Activated CD8-positive, alpha-beta memory T cell treated with anti-CD3 and anti-CD28 coated beads, Interleukin-2, amount 50 U/mL, for 24 hours (primary cell): ENCODE measurements at regions not wholly inside any gene's neighbourhood (a gene's known extent, or its start where the extent isn't known, plus 50 kb on each side); places are given as distances from the start of the nearest gene placed in this dataset.

Source experiments
- DNase-seq: peaks from one replicate; pipeline ENCODE4 v3.0.0-alpha.2; 2020; ENCODE audit errors: extremely low read depth

DNA sequence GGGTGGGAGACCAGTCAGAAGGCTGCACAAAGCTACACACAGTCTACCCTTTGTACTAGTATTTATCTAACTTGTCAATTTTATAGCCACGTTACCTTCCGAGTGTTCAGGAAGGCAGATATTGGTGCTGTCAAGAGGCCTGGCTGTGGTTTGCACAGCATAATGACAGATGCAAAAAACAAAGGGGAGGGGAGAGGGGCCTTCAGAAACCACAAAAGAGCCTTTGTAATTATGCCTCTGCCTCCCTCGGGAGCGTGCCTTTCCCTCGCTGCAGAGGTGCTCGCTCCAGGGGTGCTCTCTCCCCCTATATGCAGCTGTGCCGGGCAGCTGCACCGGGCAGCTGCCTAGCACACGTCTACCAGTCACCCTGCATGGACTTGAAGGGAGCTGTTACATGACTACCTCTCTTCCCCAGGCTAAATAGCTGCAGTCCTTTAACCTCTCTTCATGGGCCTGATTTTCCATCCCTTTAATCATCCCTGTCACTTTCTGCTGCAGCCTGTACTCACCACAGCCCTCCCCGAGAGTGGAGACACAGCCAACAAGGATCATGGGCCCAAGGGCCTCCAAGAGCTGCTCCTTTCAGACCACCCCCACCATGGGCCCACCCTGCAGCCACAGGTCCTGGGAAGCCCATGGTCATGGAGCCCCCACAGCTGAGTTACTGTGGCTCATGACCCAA, 168.4 kb upstream of the PKDCC start:
- no peak for DNase-seq

DNA sequence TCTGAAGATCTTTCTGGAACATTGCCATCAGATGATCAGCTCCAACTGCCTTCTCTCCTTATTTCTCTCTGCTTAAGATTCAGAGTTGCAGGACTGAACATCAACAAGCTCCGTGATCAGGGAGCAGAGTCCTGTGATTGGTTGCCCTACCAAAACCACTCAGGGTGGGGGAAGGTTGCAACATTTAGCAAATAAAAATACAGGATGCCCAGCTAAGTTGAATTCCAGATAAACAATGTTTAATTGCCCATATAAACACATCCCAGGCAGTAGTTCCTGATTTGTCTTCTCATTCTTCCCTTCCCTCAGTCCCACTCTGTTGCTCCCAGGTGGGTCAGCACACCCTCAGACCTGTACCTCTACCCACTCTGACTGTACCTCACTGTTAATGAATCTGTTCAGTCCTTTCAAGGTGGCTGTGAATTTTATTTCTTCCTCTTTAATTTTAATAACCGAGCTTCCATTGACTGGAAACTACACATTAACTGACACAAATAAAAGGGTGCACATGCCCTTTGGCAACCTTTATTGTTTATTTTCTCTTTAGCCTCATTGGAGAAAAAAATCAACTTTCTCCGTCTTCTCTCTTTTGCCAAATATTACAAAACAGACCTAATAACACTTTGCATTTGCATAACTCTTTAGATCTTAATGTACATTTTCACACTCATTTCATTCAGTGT, 167.1 kb upstream of the PKDCC start:
- no peak for DNase-seq

DNA sequence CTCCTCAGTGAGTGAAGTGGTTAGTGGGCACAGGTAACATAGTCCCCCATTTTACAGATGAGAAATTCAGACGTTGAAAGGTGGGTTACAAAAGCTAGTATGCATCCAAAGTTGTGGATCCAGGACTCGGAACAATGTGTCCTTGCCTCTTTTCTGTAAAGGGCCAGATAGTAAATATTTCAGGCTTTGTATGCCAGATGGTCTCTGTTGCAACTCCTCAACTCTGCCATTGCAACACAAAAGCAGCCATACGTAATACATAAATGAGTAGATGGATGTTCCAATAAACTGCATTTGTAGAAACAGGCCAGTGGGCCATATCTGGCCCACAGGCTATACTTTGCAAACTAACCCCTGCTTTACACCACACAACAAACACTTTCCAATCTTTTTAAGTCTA, 166.6 kb upstream of the PKDCC start:
- no peak for DNase-seq

DNA sequence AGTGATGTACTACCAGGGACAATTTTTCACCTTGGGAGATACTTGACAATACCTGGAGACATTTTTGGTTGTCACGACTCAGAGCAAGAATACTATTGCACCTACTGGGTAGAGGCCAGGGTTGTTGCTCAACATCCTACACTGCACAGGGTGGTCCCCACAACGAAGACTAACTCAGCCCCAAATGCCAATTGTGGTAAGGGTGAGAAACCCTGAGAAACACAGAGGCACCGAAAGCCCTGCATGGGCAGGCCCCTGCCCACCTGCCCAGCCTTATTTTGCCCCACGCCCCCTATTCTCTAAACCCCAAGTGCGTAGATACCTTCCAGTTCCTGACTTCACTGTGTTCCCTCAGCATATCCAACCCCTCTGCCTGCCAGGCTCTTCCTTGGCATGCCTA, 163.1 kb upstream of the PKDCC start:
- DNase-seq = no peak

DNA sequence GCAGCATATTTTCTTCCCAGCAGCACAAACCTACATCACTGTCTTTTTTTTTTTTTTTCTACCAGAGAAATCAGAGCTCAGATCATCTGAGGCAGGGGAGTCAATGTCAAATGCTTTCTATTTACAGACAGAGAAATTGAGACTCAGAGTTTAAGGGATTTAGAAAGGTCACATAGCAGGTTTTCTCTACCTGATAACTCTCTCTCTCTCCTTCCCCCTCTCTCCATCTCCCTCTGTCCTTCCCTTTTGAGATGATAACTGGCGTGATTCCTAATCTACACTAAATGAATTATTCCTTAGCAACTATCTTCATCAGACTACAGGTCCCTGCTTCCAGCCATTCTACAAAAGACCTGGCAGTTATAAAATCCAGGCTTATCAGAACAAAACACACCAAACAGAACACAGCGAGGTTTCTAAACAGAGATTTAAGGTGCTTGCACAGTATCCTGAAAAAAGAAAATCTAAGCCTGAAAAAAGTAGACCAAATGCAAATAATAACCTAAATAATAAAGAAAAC, 161.6 kb upstream of the PKDCC start:
- no peak for DNase-seq

DNA sequence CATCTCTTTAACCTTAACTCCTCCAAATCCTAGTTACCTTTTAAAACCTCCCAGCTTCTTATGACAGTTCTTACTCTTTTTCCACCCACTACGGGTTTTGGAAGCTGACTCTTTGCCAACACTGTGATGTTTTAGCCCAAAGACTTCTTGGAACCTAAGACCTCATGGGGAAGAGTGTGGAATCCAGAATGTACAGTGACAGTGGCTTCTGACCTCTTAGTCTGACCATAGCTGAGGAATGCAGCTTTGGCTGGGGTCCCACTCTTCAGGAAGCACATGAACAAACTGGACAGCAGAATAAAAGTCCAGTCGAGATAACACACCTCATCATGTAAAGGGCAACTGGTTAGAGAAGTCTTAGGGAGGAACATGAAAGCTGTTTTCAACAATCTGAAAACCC, 161.1 kb upstream of the PKDCC start:
- no peak for DNase-seq

DNA sequence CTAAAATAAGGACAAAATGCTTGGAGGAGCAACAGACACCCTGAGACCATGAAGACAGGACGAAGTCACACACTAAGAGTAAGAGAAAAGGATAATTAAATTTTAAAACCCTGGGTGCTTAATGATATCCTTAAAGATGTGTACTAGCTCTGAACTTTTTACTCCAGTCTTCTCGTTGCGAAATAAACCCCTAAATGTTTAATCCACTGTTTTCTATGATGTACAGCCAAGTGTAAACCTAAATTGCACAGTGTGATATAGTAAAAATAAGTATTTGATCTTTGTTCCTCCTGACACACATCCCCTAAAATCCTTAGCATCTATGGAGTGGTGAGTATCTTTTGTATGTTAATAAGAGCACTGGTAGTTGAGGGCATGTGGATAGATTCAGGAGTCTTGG, 157.5 kb upstream of the PKDCC start:
- DNase-seq = no peak

DNA sequence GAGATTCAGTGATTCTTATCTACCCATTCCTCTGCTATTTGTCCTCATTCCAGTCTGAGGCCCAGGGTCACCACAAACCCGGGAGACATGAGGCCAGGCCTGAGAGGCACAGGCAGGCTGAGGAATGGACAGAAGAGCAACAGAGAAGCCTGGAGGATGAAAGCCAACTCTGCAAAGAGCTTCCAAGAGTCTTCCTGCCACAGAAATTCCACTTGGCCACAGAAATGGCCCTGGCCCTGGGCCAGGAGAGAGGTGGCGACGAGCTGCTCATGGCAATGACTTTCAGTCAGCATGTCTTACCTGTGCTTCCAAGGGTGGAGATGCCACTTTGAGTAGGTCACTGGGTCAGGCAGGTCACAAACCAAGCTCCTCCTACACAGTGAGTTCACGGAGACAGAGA, 155.3 kb upstream of the PKDCC start:
- no peak for DNase-seq

DNA sequence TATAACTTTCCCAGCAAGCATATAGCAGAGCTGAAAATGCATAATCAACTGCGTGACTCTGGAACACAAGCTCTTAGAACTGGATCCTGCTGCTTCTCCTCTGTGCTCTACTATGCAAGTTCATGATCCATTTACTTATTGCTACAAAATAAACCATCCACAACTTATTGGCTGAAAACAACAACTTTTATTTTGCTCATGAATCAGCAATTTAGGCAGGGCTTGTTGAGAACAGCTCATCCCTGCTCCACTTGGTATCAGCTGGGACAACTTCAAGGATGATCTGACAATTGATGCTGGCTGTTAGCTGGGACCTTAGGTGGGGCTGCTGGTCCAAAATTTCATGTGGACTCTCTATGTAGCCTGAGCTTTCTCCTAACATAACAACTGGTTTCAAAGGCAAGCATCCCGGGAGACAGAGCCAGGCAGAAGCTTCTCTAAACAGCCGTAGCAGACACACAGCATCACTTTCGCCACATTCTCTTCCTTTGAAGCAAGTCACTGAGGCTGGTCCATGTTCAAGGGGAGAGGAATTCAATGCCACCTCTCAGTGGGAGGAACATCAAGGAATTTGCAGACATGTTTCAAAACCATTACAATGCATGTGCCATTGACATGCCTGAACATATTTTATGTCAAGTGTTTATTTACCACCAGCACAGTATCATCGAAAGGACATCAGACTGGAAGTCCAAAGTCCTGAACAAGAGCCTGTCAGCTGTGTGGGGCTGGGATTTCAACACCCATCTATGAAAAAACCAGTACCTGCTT, 153.1 kb upstream of the PKDCC start:
- no peak for DNase-seq

DNA sequence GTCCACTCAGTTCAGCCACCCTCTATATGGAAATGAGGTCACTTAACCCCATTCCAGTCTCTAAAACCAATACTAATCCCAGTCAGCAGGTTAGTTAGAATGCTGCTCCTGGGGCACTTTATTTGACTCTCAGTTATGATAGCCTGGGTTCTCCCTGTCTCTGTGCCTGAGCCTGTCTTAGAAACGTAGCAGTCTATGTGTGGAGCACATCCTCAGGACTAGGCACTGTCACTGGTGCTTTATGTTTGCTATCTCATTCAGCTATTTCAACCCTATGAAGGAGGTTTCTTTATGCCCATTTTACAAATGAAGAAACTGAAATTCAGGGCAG, 152.5 kb upstream of the PKDCC start:
- no peak for DNase-seq

DNA sequence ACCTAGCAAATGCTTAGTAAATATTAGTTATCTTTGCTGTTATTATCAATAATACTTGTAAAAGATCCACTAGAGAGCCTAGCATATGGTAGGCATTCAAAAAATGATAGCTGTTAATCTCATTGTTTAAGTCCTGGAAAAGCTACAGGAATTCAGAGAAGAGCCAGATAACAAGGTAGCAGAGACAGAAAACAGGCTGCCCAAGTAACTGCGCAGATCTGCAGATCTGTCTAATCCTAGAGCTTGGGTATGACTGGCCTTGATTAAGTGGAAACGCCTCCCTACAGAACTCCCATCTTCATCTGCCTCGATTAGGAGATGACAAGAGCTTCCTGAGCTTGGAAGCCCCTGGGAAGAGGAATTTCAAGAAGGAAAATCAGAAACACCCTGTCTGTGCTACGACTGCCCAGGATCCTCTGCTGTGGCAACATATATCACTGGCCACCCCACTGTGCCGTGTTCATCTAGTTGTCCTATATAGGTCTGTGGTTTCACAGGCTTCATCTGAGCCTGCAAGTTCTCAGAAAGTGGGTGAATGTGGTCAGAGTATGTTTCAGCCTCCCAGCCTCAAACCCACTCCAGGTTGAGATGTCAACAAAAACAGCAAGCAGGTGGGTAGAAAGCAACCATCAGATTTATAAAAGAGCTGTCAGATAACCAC, 151.5 kb upstream of the PKDCC start:
- DNase-seq = no peak

DNA sequence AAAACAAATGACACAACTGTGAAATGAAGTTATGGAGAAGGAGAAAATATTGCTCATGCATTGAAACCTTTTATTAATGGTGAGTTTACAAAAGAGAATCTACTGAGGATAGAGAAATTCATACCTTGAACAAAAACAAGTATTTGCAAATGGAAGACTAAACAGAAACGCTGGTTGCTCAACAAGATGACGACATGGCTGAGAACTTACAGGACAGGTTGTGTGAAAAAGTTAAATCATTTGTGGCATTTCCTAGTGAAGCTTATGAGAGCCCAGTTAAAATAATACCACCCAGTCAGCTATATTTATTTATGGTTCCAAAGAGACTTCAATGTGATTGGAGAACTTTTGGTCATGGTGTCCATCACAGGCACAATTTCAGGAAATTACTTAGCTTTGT, 148.6 kb upstream of the PKDCC start:
- no peak for DNase-seq

DNA sequence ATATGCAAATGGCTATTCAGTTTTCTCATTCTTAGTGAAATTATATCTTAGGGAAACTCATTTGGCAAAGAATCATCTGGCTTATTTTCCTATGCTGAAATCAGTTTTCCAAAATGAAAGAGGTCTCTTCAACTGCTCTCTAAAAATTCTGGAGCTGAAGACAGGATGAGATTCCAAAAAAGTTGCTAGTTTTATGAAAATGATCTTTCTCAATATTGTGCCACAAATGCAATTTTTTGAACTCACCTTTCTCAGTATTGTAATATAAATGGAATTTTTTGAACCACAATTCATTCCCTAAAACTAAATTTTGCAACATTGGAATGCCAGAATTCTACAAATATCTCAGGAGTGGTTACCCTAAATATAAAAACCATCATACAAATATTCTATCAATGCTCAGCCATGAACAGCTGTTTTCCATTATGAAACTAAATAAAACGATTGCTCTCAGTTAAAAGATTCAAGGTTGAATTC, 147.7 kb upstream of the PKDCC start:
- no peak for DNase-seq

DNA sequence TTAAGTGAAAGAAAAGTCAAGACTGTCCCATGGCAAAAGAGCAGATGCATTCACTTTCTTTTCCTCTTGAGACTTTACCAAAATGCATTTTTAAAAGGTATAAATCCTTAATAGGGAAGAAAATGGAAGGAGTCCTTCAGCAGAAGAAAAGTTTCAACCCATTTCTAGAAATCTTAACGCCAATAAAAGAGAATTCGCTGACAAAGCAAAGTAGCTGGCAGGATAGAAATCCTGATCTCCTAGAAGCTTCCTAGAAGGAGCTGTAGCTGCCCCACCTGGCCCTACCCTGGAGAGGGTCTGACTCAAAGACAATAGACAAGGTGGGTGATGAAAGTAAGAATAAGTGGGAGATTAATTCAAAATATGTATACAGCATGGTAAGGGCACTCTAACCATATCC, 144.9 kb upstream of the PKDCC start:
- DNase-seq = no peak

DNA sequence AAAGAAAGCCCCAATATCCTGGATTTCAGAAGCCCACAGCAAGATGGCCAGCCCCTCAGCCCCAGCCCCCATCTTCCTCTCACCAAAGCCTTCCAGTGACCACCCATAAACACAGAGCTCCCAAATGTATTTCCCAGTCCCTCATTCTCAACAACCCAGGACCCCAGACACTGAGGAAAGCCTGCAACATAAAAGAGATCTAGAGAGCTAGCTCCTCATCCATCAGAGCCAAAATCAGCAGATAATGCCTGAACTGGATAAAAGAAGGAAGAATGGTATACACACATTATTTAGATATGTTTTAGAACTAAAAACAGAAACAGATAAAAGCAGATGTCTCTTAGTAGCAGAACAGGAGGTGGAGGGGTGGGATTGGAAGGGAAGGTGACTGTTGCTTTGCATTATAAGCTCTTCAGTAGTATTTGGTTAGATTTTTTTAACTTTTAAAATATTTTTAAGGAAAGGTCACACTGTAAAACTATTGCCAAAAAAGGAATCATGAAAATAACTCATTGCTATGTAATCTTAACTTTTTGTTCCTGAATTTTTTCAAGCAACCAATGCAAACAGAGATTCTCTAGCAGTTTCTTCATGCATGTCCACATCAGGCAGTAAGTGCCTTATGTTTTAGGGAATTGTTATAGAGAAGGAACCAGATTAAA, 144.2 kb upstream of the PKDCC start:
- no peak for DNase-seq

DNA sequence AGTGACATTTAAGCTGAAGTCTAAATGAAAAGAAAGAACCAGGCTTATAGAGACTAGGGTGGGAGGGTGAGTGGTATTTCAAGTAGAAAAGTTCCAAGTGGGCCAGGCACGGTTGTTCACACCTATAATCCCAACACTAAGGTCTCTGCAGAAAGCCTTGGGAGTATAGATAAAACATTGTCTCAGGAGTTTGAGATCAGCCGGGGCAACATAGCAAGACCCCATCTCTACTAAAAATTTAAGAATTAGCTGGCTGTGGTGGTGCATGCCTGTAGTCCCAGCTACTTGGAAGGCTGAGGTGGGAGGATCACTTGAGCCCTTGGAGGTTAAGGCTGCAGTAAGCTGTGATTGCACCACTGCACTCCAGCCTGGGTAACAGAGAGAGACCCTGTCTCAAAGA, 143.4 kb upstream of the PKDCC start:
- no peak for DNase-seq

DNA sequence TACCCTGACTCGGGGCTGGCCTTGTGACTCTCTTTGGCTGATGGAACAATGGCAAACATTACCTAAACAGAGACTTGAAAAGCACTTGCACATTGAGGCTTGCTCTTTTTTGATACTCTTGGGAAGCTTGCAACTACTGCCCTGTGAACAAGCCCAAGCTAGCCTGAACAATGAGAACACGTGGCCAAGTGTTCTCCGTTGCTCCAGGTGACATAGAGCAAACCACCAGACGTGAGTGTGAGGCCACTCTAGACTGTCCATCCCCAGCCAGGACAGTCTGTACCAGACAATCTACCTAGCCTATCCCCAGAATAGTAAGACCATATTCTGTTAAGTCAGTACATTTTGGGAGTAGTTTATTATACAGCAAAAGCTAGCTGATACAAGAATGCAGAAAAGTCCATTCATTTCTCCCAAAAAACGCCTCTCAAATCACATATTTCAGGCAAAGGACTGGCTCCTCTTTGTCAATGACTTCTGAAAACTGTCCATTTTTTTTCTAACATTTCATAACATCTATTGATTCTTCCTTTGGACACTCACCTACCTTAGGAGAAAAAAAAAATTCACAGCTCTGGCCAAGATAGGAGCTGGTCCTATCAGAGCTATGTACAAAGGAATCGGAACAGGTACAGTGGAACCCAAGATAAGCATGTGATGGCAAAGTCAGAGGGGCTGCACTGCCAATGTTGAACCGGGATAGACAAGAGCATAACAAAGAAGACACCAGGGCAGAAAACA, 142.1 kb upstream of the PKDCC start:
- no peak for DNase-seq

DNA sequence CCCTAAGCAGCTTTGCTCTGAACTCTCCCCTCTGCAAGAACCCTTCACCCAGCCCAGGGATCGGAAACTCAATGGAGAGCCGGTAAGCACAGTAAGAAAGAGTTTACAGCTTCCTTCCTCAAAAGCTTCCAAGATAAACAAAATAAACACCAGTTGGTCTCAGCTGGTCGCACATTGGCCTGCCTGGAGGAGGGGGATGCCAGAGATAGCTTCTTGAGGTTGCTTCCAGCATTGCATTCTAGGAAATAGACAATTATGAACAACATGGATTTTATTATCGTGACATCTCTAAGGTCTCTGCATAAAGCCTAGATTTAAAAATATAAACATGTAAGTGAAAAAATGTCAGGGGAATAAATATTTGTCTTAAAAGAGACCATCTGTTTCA, 141.5 kb upstream of the PKDCC start:
- DNase-seq = no peak

DNA sequence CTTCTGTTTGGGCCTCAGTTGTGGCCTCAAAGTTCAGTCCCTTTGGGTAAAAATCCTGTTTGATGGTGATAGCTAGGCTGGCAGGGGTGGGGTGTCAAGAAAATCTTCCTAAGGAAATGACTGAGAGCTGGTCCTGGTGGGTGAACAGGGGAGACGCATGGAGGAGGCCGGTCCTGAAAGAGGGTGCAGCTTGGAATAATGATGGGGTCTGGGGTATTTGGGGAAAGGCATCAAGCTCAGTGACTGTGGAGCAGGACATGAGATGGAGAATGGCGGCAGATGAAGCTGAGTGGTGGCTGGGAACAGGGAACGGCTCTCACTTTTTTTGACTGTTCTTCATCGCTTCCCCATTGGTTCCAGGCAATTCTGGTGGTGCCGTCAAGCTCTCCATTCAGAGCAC, 140.7 kb upstream of the PKDCC start:
- DNase-seq = no peak

DNA sequence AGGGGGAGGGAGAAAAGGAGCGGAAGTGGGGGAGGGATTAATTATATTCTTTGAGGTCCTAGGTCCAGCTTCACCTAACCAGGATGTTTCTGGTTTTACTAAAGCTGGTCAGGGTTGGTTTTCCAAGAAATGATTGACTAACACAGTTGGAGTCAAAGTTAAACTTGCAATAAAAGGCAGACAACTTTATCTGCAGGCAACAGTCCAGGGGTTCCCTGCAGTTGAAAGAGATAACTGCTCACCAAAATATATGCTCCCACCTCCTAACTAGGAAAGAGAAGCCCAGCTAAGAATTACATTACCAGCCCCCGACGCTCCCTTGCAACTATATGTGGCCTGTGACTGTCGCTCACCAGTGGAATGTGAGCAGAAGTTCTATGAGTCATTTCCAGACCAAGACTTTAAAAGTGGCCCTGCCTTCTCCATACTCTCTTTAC, 140.0 kb upstream of the PKDCC start:
- DNase-seq = no peak

DNA sequence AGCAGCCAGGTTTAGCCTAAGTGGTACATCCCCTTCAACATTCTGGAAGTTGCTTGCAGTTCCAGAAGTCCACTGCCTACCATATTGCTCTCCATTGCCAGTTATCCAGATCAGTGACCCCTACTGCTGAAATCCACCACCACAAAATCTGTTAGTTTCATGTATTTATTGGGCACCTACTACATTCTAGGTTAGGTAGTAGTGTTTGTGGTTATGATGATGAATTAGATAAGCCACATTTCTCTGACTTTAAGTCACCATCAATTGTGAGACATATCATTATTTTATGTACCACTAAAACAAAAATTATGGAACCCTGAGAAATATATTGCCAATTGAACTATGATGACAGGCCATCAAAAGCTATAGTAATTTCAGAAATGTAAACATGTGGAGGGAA, 139.5 kb upstream of the PKDCC start:
- DNase-seq = no peak
